Prostate gland (tissue), 2 donors: ENCODE measurements at regions not wholly inside any gene's neighbourhood (a gene's known extent, or its start where the extent isn't known, plus 50 kb on each side); places are given as distances from the start of the nearest gene placed in this dataset.
"Not testable (repeated sequence)": the region's sequence is repeated elsewhere in the genome, so short reads cannot be mapped to it uniquely, and the experiment has no call there.

Experiments
- POLR2A ChIP-seq: fragments of 450-650 bp; IDR thresholded peaks from one replicate; pipeline ENCODE4 v1.6.1; 2016; ENCODE audit warnings: antibody characterized with exemption, mild to moderate bottlenecking
- POLR2AphosphoS5 ChIP-seq: sonication (generic); formaldehyde crosslinking; IDR thresholded peaks from one replicate; pipeline ENCODE4 v1.6.1; 2017; ENCODE audit warnings: antibody characterized with exemption
- TF ChIP-seq, protein P1 (sequence below), 4 experiments: fragments of 200-600 bp in 2 of 4; fragments of 450-650 bp in 2 of 4; sonication (generic) in 2 of 4; IDR thresholded peaks; 1 replicate in 3 of 4; 2 replicates in 1 of 4; pipeline ENCODE4 v1.5.1; 2016 to 2019; ENCODE audit warnings: antibody characterized with exemption in 4 of 4, mild to moderate bottlenecking in 2 of 4, moderate library complexity in 2 of 4

DNA sequence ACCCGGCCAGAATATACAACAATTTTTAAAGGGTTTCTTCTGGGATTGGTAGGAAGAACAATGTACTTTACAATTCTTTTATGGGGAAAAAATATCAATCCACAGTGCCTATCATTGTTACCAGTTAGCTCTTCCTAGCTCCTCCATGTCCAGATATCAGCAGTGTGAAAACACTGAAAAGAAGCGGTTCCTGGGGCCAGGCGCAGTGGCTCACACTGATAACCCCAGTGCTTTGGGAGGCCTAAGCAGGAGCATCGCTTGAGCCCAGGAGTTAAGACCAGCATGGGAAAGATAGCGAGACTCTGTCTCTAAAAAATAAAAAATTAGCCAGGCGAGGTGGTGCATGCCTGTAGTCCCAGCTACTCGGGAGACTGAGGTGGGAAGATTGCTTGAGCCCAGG is 114.5 kb upstream of the VOPP1 start:
- TF ChIP-seq POLR2A, POLR2AphosphoS5: not testable (repeated sequence)
- TF ChIP-seq, protein P1, sequence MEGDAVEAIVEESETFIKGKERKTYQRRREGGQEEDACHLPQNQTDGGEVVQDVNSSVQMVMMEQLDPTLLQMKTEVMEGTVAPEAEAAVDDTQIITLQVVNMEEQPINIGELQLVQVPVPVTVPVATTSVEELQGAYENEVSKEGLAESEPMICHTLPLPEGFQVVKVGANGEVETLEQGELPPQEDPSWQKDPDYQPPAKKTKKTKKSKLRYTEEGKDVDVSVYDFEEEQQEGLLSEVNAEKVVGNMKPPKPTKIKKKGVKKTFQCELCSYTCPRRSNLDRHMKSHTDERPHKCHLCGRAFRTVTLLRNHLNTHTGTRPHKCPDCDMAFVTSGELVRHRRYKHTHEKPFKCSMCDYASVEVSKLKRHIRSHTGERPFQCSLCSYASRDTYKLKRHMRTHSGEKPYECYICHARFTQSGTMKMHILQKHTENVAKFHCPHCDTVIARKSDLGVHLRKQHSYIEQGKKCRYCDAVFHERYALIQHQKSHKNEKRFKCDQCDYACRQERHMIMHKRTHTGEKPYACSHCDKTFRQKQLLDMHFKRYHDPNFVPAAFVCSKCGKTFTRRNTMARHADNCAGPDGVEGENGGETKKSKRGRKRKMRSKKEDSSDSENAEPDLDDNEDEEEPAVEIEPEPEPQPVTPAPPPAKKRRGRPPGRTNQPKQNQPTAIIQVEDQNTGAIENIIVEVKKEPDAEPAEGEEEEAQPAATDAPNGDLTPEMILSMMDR (IDR thresholded peaks at IDR 0.05): not testable (repeated sequence)
